Urinary bladder (tissue), 3 donors: ENCODE measurements at regions not wholly inside any gene's neighbourhood (a gene's known extent, or its start where the extent isn't known, plus 50 kb on each side); places are given as distances from the start of the nearest gene placed in this dataset.
A peak's percentile ranks its signal among the peaks of the same experiment; 100 is the strongest.

ENCODE experiments used
- DNase-seq: peaks from one replicate; pipeline ENCODE4 v3.0.0-alpha.2; 2015; ENCODE audit errors: extremely low spot score
- H3K27ac ChIP-seq: one replicate; pipeline ENCODE4 v1.5.1; 2013; ENCODE audit warnings: low read depth, mild to moderate bottlenecking, moderate library complexity
- H3K36me3 ChIP-seq: one replicate; pipeline ENCODE4 v1.6.1; 2013; ENCODE audit warnings: mild to moderate bottlenecking, moderate library complexity; ENCODE audit not compliant: insufficient read depth
- H3K4me1 ChIP-seq: one replicate; pipeline ENCODE4 v1.6.1; 2013; ENCODE audit warnings: mild to moderate bottlenecking, moderate library complexity; ENCODE audit not compliant: insufficient read depth
- H3K4me3 ChIP-seq: one replicate; pipeline ENCODE4 v1.5.1; 2013; ENCODE audit warnings: low read depth, low read length
- WGBS: extraction: QIAGEN DNeasy Blood & Tissue Kit; methylation state at CpG from one replicate; pipeline ENCODE4 v1.1.7; 2013; 5-methylcytosine and 5-hydroxymethylcytosine counted together
- donor health status: healthy with polysubstance abuse.
- donor health status: healthy.

DNA sequence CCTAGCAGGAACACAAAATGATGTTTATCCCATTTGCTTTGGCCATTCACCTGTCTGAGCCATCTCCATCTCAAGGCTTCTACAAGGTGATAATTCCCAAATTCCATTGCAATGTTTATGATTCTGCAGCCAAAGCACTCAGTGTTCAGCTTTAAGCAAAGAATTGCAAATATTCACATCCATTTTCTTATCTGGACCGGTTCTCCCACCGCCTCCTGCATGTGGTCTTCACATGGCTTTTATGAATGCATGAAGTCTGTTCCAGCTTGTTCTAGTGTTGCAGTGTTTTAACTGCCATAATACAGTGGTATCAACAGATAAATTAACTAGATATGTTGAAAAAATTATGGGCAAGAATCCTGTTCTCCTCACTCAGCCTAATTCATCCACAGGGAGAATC is 443.0 kb upstream of the KLF4 start:
- Histone ChIP-seq H3K36me3 (no peaks in the 10 kb centered on the region), H3K27ac (no peak overlapping the region), H3K4me3 (no peak overlapping the region), H3K4me1 (no peaks in the 10 kb centered on the region)
- WGBS, result 74% methylated on average over 2 of the region's 2 CpGs
- no peak for DNase-seq

GRCh38 chr9:107932046-107932445 is 442.5 kb upstream of the KLF4 start:
- no peak for DNase-seq
- no peak overlapping the region for H3K27ac ChIP-seq
- WGBS, result 74% methylated on average over 1 of the region's 1 CpG
- H3K36me3 ChIP-seq, result no peaks in the 10 kb centered on the region
- H3K4me1 ChIP-seq, result no peaks in the 10 kb centered on the region
- H3K4me3 ChIP-seq, result no peak overlapping the region

DNA sequence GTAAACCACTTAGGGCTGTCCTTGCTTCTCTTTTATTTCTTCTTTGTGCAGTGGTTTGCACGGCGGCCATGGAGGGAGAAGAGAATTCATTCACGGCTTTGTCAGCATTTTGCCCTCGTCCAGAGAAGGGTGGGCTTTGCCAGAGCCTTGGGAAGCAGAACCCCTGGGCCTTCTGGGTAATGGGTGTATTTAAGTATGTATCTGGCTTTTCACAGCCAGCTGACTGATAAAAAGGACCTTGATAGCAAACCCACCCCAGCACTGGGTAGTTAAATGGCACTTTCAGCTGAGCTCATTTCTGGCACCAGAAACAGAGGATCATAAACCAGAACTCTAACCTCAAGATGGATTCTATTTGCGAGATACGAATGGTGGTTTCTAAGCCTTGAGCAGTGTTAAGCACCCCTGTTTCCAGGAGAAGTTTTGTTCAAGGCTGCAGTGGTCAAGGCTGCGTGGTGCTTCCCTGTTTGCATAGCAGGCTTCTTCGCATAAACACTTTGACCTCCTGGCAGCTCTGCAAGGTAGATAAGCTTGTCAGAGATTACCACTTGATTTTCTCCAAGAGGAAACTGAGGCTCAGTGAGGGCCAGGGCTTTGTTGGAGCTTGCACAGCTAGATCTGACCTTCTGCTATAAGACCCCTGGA is 441.6 kb upstream of the KLF4 start:
- Histone ChIP-seq H3K27ac (no peak overlapping the region), H3K4me1 (no peaks in the 10 kb centered on the region), H3K36me3 (no peaks in the 10 kb centered on the region), H3K4me3 (no peak overlapping the region)
- 83% methylated on average over 8 of the region's 8 CpGs for WGBS
- no peak for DNase-seq

DNA sequence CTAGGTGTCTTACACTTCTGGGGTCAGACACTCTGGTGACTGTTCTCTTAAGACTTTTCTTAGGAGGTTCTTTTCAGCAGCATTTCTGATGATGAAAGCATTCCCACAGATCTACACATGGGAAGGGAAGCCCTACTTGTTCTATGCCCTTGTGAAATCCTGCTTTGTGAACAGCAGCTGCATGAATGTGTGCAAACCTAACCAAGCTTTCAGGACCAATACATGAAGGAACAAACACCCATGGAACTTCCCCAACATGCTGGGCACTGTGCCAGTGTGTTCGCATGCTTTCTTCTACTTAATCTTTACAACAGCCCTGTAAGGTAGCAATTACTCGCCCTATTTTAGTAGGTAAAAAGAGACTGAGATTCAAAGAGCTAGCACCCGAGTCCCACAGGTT is 439.9 kb upstream of the KLF4 start:
- DNase-seq, result no peak
- no peak overlapping the region for H3K4me3 ChIP-seq
- 56% methylated on average over 3 of the region's 3 CpGs for WGBS
- H3K36me3 ChIP-seq, result no peaks in the 10 kb centered on the region
- no peak overlapping the region for H3K27ac ChIP-seq
- H3K4me1 ChIP-seq, result no peaks in the 10 kb centered on the region

DNA sequence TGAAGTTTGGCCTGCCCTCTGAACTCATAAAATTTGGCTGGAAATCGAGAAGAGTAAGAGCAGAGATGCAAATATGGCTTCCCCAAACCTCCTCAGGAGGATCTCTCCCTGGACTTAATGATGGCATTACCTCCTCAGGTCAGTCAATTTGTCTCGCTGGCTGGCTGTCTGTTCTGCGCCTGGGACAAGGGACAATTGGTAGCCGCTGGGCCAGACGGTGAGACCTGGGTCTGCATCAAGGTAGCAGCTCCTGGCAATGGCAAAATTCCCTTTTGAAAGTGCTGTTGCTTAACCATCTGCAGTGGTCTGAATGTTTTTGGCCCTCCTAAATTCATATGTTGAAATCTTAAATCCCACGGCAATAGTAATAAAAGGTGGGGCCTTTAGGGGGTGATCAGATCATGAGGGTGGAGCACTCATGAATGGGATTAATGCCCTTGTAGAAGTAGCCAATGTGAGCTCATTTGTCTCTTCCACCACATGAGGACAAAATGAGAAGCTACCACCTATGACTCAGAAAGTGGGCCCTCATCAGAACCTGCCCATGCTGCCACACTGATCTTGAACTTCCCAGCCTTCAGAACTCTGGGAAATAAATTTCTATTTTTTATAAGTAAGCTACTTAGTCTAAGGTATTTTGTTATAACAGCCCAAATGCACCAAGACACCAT is 439.3 kb upstream of the KLF4 start:
- Histone ChIP-seq H3K27ac (no peak overlapping the region), H3K4me1 (no peaks in the 10 kb centered on the region), H3K36me3 (no peaks in the 10 kb centered on the region), H3K4me3 (no peak overlapping the region)
- DNase-seq, result no peak
- WGBS, result 78% methylated on average over 6 of the region's 6 CpGs

DNA sequence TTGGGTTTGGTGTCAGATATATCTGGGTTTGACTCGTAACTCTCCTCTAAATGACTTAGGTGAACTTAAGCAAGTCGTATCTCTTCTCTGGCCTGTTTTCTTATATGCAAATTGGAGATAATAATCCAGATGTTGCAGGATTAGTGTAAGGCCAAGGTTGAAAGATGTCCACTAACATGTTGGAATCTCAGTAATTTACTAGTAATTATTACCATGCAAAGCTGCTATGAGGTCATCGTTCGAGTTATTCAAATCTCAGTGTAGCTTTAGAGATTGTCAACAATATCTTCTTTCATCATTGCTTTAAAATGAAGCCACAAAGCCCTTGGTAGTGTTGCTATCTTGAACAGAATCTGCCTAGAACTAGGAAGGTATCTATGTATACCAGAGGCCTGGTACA is 437.7 kb upstream of the KLF4 start:
- WGBS, result 80% methylated on average over 4 of the region's 4 CpGs
- Histone ChIP-seq H3K27ac (no peak overlapping the region), H3K4me1 (no peaks in the 10 kb centered on the region), H3K36me3 (no peaks in the 10 kb centered on the region), H3K4me3 (no peak overlapping the region)
- no peak for DNase-seq

GRCh38 chr9:107925749-107926297 is 436.3 kb upstream of the KLF4 start:
- no peak for DNase-seq
- H3K4me3 ChIP-seq, result no peak overlapping the region
- WGBS, result 62% methylated on average over 5 of the region's 5 CpGs
- no peak overlapping the region for H3K27ac ChIP-seq
- H3K4me1 ChIP-seq, result no peaks in the 10 kb centered on the region
- H3K36me3 ChIP-seq, result no peaks in the 10 kb centered on the region

- no peak overlapping the region for H3K4me3 ChIP-seq
- DNase-seq, result peak; percentile 32
- H3K4me1 ChIP-seq, result no peaks in the 10 kb centered on the region
- 20% methylated on average over 1 of the region's 1 CpG for WGBS
- no peak overlapping the region for H3K27ac ChIP-seq
- no peaks in the 10 kb centered on the region for H3K36me3 ChIP-seq
Measured at GRCh38 chr9:107922260-107922659, 432.7 kb upstream of the KLF4 start.

- Histone ChIP-seq H3K36me3 (no peaks in the 10 kb centered on the region), H3K27ac (no peak overlapping the region), H3K4me3 (no peak overlapping the region), H3K4me1 (no peaks in the 10 kb centered on the region)
- WGBS, result 74% methylated on average over 6 of the region's 6 CpGs
- no peak for DNase-seq
Measured at GRCh38 chr9:107919263-107919662, 429.7 kb upstream of the KLF4 start.

GRCh38 chr9:107918749-107919148 is 429.2 kb upstream of the KLF4 start:
- no peak overlapping the region for H3K27ac ChIP-seq
- 72% methylated on average over 11 of the region's 11 CpGs for WGBS

DNA sequence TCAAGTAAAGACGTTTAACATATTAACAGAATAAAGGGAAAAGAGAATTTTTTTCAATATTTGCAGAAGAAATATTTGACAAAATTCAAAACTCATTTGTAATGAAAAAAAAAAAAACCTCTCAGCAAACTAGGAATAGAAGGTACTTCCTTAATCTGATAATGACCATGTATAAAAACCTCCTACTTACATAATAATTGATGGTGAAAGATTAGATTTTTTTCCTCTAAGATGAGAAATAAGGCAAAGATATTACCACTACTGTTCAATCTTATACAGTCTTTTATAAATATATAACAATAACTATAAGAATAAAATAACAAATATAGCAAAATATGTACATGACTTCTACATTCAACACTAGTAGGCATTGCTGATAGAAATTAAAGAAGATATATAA is 424.6 kb upstream of the KLF4 start:
- H3K4me1 ChIP-seq, result no peaks in the 10 kb centered on the region
- WGBS, result 82% methylated on average over 1 of the region's 1 CpG
- no peak for DNase-seq
- H3K27ac ChIP-seq, result no peak overlapping the region
- H3K36me3 ChIP-seq, result no peaks in the 10 kb centered on the region
- no peak overlapping the region for H3K4me3 ChIP-seq

More at GRCh38 chr9:107918749-107919148, 429.2 kb upstream of the KLF4 start:
- DNase-seq, result no peak
- no peaks in the 10 kb centered on the region for H3K36me3 ChIP-seq
- H3K4me1 ChIP-seq, result no peaks in the 10 kb centered on the region
- no peak overlapping the region for H3K4me3 ChIP-seq

- 19% methylated on average over 1 of the region's 1 CpG for WGBS
- H3K36me3 ChIP-seq, result no peaks in the 10 kb centered on the region
- H3K4me1 ChIP-seq, result no peaks in the 10 kb centered on the region
- no peak overlapping the region for H3K4me3 ChIP-seq
- H3K27ac ChIP-seq, result no peak overlapping the region
- no peak for DNase-seq
Measured at GRCh38 chr9:107907715-107908114, 418.1 kb upstream of the KLF4 start.

GRCh38 chr9:107907255-107907654 is 417.7 kb upstream of the KLF4 start:
- DNase-seq, result no peak
- 89% methylated on average over 3 of the region's 3 CpGs for WGBS

GRCh38 chr9:107906074-107906473 is 416.5 kb upstream of the KLF4 start:
- H3K27ac ChIP-seq, result no peak overlapping the region
- no peaks in the 10 kb centered on the region for H3K36me3 ChIP-seq
- no peak for DNase-seq
- 81% methylated on average over 1 of the region's 1 CpG for WGBS
- no peaks in the 10 kb centered on the region for H3K4me1 ChIP-seq
- H3K4me3 ChIP-seq, result no peak overlapping the region

More at GRCh38 chr9:107907255-107907654, 417.7 kb upstream of the KLF4 start:
- no peak overlapping the region for H3K4me3 ChIP-seq
- no peaks in the 10 kb centered on the region for H3K4me1 ChIP-seq
- no peaks in the 10 kb centered on the region for H3K36me3 ChIP-seq
- no peak overlapping the region for H3K27ac ChIP-seq
